GM13976 (cell line): ENCODE measurements at regions not wholly inside any gene's neighbourhood (a gene's known extent, or its start where the extent isn't known, plus 50 kb on each side); places are given as distances from the start of the nearest gene placed in this dataset.

ENCODE experiments used
- DNase-seq: peaks from one replicate; pipeline ENCODE4 v3.0.0; 2012; ENCODE audit warnings: low spot score
- in situ Hi-C: fragments of 300-500 bp; cut with MboI; formaldehyde crosslinking; loops from one replicate; pipeline ENCODE4 v1.12.0; 2022; ENCODE audit warnings: low sequenced_read_pairs, mixed read lengths, inconsistent platforms; ENCODE audit not compliant: unreplicated experiment
- TF ChIP-seq, protein P1 (sequence below): IDR thresholded peaks from 2 replicates; pipeline ENCODE4 v1.5.1; 2012; ENCODE audit warnings: borderline replicate concordance, mild to moderate bottlenecking; ENCODE audit not compliant: insufficient read depth; ENCODE audit errors: extremely low read depth, missing control alignments, control extremely low read depth

DNA sequence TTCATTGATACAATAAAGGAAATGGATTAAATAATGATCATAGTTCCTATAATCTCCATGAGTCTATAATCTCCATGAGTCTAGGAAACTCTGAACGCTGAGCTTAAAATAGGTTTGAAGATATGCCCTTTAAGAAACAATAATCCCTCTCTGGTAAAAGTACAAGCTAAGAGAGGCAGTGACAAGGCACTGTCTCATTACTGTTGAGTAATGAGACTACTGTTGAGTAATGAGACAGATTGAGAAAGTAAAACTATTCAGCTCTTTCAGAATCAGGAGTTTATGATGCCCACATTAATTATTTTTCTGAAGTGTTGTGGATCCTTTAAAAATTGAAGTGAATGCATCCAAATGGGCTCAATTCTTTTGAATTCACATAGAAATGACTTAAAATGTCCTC, 235.5 kb upstream of the THRB start:
- DNase-seq, result no peak
- TF ChIP-seq, protein P1, sequence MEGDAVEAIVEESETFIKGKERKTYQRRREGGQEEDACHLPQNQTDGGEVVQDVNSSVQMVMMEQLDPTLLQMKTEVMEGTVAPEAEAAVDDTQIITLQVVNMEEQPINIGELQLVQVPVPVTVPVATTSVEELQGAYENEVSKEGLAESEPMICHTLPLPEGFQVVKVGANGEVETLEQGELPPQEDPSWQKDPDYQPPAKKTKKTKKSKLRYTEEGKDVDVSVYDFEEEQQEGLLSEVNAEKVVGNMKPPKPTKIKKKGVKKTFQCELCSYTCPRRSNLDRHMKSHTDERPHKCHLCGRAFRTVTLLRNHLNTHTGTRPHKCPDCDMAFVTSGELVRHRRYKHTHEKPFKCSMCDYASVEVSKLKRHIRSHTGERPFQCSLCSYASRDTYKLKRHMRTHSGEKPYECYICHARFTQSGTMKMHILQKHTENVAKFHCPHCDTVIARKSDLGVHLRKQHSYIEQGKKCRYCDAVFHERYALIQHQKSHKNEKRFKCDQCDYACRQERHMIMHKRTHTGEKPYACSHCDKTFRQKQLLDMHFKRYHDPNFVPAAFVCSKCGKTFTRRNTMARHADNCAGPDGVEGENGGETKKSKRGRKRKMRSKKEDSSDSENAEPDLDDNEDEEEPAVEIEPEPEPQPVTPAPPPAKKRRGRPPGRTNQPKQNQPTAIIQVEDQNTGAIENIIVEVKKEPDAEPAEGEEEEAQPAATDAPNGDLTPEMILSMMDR, result no peak
- in situ Hi-C loops, result no loop called here

DNA sequence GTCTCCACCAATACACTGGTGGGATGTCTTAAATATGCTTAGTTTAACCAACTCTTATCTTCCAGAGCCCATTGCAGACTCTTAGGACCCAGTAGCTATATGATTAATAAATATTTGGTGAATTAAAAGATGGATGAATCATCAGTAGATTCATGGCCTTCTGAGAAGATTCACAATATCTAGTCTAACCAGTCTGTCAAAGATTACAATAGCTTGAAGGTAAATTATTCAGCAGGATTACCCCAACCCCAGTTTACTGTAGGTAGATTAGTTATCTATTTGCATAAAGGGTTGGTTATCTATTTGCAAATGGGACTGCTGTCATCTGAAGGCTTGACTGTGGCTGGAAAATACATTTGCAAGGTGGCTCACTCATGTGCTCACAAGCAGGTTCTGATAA, 239.4 kb upstream of the THRB start:
- TF ChIP-seq, protein P1, result no peak
- DNase-seq, result no peak
- in situ Hi-C loops, result no loop called here

- DNase-seq, result no peak
- TF ChIP-seq, protein P1, result no peak
- in situ Hi-C loops, result no loop called here
Measured at GRCh38 chr3:24736701-24737100, 242.1 kb upstream of the THRB start.

DNA sequence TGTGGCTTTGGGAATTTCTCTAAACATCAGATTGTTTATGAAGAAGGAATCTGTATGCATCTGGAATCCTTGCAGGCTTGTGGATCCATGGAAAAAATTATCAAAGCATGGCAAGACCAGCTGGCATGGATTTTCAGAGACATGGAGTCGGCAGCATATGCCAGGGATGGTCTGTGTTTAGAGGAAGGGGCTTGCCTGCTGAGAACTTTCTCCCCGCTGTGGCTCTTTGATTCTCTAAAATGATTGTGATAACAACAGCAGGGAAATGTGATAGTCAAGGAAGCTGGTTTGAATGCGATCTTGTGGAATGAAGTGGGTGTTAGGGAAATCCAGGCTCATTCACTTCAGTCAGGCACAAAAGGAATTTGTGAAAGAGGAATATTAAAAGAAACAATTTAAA, 245.7 kb upstream of the THRB start:
- DNase-seq, result no peak
- in situ Hi-C loops, result no loop called here
- TF ChIP-seq, protein P1, result no peak

- no peak for DNase-seq
- TF ChIP-seq, protein P1, result no peak
- in situ Hi-C loops, result no loop called here
Measured at GRCh38 chr3:24741506-24741905, 246.9 kb upstream of the THRB start.

GRCh38 chr3:24748520-24748919, 253.9 kb upstream of the THRB start:
- TF ChIP-seq, protein P1, result no peak
- no peak for DNase-seq
- in situ Hi-C loops, result no loop called here

- in situ Hi-C loops, result no loop called here
- DNase-seq, result no peak
- TF ChIP-seq, protein P1, result no peak
Measured at GRCh38 chr3:24751020-24751419, 256.4 kb upstream of the THRB start.
